Natural killer cell (primary cell): ENCODE measurements at regions not wholly inside any gene's neighbourhood (a gene's known extent, or its start where the extent isn't known, plus 50 kb on each side); places are given as distances from the start of the nearest gene placed in this dataset.

Experiments
- ATAC-seq, 3 donors: fragments of 150-1000 bp in 2 of 3; fragments of 200-7000 bp in 1 of 3; cut with Tn5 transposase; 1 replicate in 1 of 3; 2 replicates in 2 of 3; pipeline ENCODE4 v1.10.0; 2021; ENCODE audit warnings: mild to moderate bottlenecking in 2 of 3, moderate library complexity in 2 of 3
- DNase-seq, 2 donors: peaks; one replicate each; pipeline versions ENCODE4 v3.0.0 to v3.0.0-alpha.2; 2013 to 2021; ENCODE audit warnings: mixed read lengths in 1 of 2
- H3K27ac ChIP-seq: one replicate; pipeline ENCODE4 v1.5.1; 2013; ENCODE audit warnings: mild to moderate bottlenecking, low read length
- H3K27me3 ChIP-seq: one replicate; pipeline ENCODE4 v1.6.1; 2013; ENCODE audit warnings: low read length; ENCODE audit not compliant: control insufficient read depth, insufficient read depth
- H3K36me3 ChIP-seq: one replicate; pipeline ENCODE4 v1.6.1; 2013; ENCODE audit warnings: low read length; ENCODE audit not compliant: control insufficient read depth, insufficient read depth
- H3K4me1 ChIP-seq: one replicate; pipeline ENCODE4 v1.6.1; 2013; ENCODE audit warnings: low read length; ENCODE audit not compliant: control insufficient read depth, insufficient read depth
- H3K4me3 ChIP-seq: one replicate; pipeline ENCODE4 v1.5.1; 2013; ENCODE audit warnings: low read length
- H3K9me3 ChIP-seq: one replicate; pipeline ENCODE4 v1.6.1; 2013; ENCODE audit warnings: low read length; ENCODE audit not compliant: control insufficient read depth, insufficient read depth
- H3K27ac Mint-ChIP-seq, 2 donors: one replicate each; pipeline ENCODE4 v1.8.0; 2022; ENCODE audit warnings: mild to moderate bottlenecking in 2 of 2, mixed read lengths in 2 of 2, moderate library complexity in 1 of 2
- H3K27me3 Mint-ChIP-seq, 2 donors: one replicate each; pipeline ENCODE4 v1.8.0; 2022; ENCODE audit warnings: low read depth in 2 of 2, mixed read lengths in 2 of 2
- H3K36me3 Mint-ChIP-seq: one replicate; pipeline ENCODE4 v1.8.0; 2022; ENCODE audit warnings: mixed read lengths
- H3K4me1 Mint-ChIP-seq, 2 donors: one replicate each; pipeline ENCODE4 v1.8.0; 2022; ENCODE audit warnings: mixed read lengths in 2 of 2
- H3K4me3 Mint-ChIP-seq: one replicate; pipeline ENCODE4 v1.8.0; 2022; ENCODE audit warnings: mild to moderate bottlenecking, moderate library complexity, mixed read lengths
- H3K9me3 Mint-ChIP-seq, 2 donors: one replicate each; pipeline ENCODE4 v1.8.0; 2022; ENCODE audit warnings: mixed read lengths in 2 of 2
- WGBS: methylation state at CpG from one replicate; pipeline ENCODE4 v1.1.7; 2013; ENCODE audit warnings: missing lambda C conversion rate; ENCODE audit not compliant: insufficient coverage; 5-methylcytosine and 5-hydroxymethylcytosine counted together
- intact Hi-C: fragments of 100-400 bp; cut with micrococcal nuclease; formaldehyde crosslinking; loops from one replicate; pipeline ENCODE4 v1.14.2; 2022
- TF ChIP-seq, protein P1 (sequence below): fragments of 200-600 bp; IDR thresholded peaks from one replicate; pipeline ENCODE4 v1.8.0; 2022; ENCODE audit warnings: antibody characterized with exemption

DNA sequence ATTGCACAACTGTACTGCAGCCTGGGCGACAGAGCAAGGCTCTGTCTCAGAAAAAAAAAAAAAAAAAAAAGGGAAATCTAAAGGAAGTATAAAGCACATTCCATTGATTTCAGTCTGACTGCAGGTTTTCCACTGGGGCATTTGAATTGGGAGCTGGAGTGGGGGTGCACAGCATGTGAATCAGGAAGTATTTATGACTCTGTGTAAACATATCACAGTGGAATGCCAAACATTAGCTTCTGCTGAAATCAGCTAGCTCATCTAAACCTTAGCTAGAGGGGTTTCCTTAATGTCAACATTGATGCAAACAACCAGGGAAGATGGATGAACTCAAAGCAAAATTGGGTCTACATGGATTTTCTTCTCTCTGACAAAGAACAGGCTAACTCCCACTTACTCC, 641.0 kb upstream of the EEF2KMT start:
- ATAC-seq = no peak
- TF ChIP-seq, protein P1, sequence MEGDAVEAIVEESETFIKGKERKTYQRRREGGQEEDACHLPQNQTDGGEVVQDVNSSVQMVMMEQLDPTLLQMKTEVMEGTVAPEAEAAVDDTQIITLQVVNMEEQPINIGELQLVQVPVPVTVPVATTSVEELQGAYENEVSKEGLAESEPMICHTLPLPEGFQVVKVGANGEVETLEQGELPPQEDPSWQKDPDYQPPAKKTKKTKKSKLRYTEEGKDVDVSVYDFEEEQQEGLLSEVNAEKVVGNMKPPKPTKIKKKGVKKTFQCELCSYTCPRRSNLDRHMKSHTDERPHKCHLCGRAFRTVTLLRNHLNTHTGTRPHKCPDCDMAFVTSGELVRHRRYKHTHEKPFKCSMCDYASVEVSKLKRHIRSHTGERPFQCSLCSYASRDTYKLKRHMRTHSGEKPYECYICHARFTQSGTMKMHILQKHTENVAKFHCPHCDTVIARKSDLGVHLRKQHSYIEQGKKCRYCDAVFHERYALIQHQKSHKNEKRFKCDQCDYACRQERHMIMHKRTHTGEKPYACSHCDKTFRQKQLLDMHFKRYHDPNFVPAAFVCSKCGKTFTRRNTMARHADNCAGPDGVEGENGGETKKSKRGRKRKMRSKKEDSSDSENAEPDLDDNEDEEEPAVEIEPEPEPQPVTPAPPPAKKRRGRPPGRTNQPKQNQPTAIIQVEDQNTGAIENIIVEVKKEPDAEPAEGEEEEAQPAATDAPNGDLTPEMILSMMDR = no peak
- Histone ChIP-seq H3K4me3 (no peak overlapping the region), H3K4me1 (no peaks in the 10 kb centered on the region), H3K36me3 (no peaks in the 10 kb centered on the region), H3K27ac (no peak overlapping the region), H3K27me3 (no peaks in the 10 kb centered on the region), H3K9me3 (no peaks in the 10 kb centered on the region)
- H3K36me3 Mint-ChIP-seq = no peaks in the 10 kb centered on the region
- peaks cover 0 to 2% of the 10 kb centered on the region in 2 donors for H3K27me3 Mint-ChIP-seq
- WGBS = 88% methylated on average over 1 of the region's 1 CpG
- H3K27ac Mint-ChIP-seq = no peak overlapping the region
- no peaks in the 10 kb centered on the region for H3K4me1 Mint-ChIP-seq
- no peak overlapping the region for H3K4me3 Mint-ChIP-seq
- no peak for DNase-seq
- peaks cover 3 to 6% of the 10 kb centered on the region in 2 donors for H3K9me3 Mint-ChIP-seq
- intact Hi-C loops = no loop called here

DNA sequence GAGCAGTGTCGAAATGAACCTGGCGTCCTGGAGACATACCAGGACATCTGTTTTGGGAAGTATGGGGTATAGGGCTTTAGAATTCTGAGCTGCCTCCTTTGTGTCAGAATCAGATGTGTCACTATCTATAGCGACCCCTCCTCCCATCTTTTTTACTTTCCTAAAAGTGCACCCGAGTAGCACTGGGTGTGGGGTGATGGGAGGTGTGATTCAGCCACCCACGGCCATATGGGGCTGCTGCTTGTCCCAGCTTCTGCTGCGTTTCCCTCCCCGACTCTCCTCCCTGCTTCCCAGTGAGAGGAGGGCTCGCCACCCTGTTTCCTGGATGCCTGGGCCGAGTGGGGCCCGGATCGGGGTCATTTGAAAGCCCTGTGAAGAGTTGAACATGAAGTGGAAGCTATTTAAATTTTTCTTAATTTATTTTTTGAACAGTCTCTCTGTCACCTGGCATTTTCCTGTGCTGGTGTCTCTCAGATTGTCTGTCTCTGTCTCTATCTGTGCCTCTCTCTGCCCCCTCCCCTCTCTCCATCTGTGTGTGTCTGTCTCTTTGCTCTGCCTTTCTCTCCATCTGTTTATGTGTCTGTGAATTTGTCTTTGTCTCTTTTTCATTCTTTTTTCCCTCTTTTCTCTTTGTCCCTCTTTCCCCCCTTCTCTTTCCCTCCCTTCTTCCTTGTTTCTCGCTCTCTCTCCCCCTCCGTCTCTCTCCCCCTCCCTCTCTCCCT, 638.8 kb upstream of the EEF2KMT start:
- WGBS = 34% methylated on average over 9 of the region's 13 CpGs
- no peaks in the 10 kb centered on the region for H3K36me3 Mint-ChIP-seq
- peaks cover 0 to 4% of the 10 kb centered on the region in 2 donors for H3K27me3 Mint-ChIP-seq
- TF ChIP-seq, protein P1 = no peak
- peaks cover 3 to 4% of the 10 kb centered on the region in 2 donors for H3K9me3 Mint-ChIP-seq
- Histone ChIP-seq H3K36me3 (no peaks in the 10 kb centered on the region), H3K9me3 (no peaks in the 10 kb centered on the region), H3K4me1 (no peaks in the 10 kb centered on the region), H3K27me3 (no peaks in the 10 kb centered on the region), H3K27ac (no peak overlapping the region), H3K4me3 (no peak overlapping the region)
- no peak overlapping the region for H3K27ac Mint-ChIP-seq
- DNase-seq (no peak), ATAC-seq (no peak)
- no peaks in the 10 kb centered on the region for H3K4me1 Mint-ChIP-seq
- no peak overlapping the region for H3K4me3 Mint-ChIP-seq
- intact Hi-C loops = no loop called here

DNA sequence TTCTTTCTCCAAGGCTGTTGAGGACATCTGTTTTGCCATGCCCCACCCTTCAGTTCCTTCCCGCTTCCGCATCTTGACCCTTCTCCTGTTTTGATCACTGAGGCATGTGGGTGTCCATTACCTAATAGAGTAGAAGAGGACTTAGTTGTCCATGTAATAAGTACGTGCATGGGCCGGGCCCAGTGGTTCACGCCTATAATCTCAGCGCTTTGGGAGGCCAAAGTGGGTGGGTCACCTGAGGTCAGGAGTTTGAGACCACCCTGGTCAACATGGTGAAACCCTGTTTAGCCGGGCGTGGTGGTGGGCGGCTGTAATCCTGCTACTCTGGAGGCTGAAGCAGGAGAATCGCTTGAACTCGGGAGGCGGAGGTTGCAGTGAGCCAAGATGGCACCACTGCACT, 637.8 kb upstream of the EEF2KMT start:
- Histone ChIP-seq H3K27me3 (no peaks in the 10 kb centered on the region), H3K4me1 (no peaks in the 10 kb centered on the region), H3K4me3 (no peak overlapping the region), H3K27ac (no peak overlapping the region), H3K36me3 (no peaks in the 10 kb centered on the region), H3K9me3 (no peaks in the 10 kb centered on the region)
- Mint-ChIP-seq H3K27ac (no peak overlapping the region), H3K4me3 (no peak overlapping the region), H3K36me3 (no peaks in the 10 kb centered on the region), H3K27me3 (peaks cover 0 to 4% of the 10 kb centered on the region in 2 donors), H3K4me1 (no peaks in the 10 kb centered on the region), H3K9me3 (peaks cover 3 to 4% of the 10 kb centered on the region in 2 donors)
- DNase-seq (no peak), ATAC-seq (no peak)
- intact Hi-C loops = no loop called here
- TF ChIP-seq, protein P1 = no peak
- WGBS = 94% methylated on average over 12 of the region's 12 CpGs

DNA sequence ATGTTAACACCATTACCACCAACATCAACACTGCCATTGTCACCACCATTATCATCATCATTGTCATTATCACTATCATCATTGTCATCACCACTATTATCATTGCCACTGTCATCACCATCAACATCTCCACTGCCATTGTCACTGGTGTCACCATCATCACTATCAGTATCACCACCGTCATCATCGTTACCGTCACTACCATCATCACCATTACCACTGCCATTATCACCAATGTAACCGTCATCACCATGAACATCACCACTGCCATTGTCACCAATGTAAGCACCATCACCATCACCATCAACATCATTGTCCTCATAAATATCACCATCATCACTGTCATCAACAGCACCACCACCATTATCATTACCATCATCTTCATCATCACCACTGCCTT, 633.2 kb upstream of the EEF2KMT start:
- no peak overlapping the region for H3K27ac ChIP-seq
- ATAC-seq = no peak
- Mint-ChIP-seq H3K27me3 (peaks cover 0 to 4% of the 10 kb centered on the region in 2 donors), H3K4me1 (no peaks in the 10 kb centered on the region), H3K4me3 (no peak overlapping the region), H3K27ac (no peak overlapping the region), H3K9me3 (peaks cover 3 to 4% of the 10 kb centered on the region in 2 donors), H3K36me3 (no peaks in the 10 kb centered on the region)
- H3K4me3 ChIP-seq = no peak overlapping the region
- TF ChIP-seq, protein P1 = no peak
- no peaks in the 10 kb centered on the region for H3K36me3 ChIP-seq
- intact Hi-C loops = no loop called here
- no peaks in the 10 kb centered on the region for H3K9me3 ChIP-seq
- DNase-seq = no peak
- H3K4me1 ChIP-seq = no peaks in the 10 kb centered on the region
- 93% methylated on average over 4 of the region's 4 CpGs for WGBS
- no peaks in the 10 kb centered on the region for H3K27me3 ChIP-seq
